GM13976 (cell line): ENCODE measurements at regions not wholly inside any gene's neighbourhood (a gene's known extent, or its start where the extent isn't known, plus 50 kb on each side); places are given as distances from the start of the nearest gene placed in this dataset.

Source experiments
- DNase-seq: peaks from one replicate; pipeline ENCODE4 v3.0.0; 2012; ENCODE audit warnings: low spot score
- in situ Hi-C: fragments of 300-500 bp; cut with MboI; formaldehyde crosslinking; loops from one replicate; pipeline ENCODE4 v1.12.0; 2022; ENCODE audit warnings: low sequenced_read_pairs, mixed read lengths, inconsistent platforms; ENCODE audit not compliant: unreplicated experiment
- TF ChIP-seq, protein P1 (sequence below): IDR thresholded peaks from 2 replicates; pipeline ENCODE4 v1.5.1; 2012; ENCODE audit warnings: borderline replicate concordance, mild to moderate bottlenecking; ENCODE audit not compliant: insufficient read depth; ENCODE audit errors: extremely low read depth, missing control alignments, control extremely low read depth

DNA sequence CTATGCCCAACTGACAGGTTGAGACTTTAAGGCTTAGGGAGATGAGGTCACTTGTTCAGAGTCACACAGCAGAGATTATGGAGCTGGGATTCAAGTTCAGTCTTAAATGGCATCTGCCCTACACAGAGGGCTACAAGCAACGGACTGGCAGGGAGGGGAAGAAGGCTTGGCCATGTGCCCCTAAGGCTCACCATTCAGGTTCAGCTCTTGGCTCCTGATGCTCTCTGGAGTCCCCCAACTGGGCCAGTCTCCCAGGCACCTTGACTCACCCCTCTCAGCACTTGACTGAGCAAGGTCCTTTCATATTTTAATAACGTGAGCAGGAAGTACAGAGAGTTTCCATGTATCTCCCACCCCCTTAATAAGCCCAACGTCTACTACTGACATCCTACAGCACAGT, 71.4 kb upstream of the MAFB start:
- in situ Hi-C loops, result loop anchor here (25.0 kb wide), 1 partner anchor 327 kb away; no protein-coding TSS in a partner anchor
- TF ChIP-seq, protein P1, sequence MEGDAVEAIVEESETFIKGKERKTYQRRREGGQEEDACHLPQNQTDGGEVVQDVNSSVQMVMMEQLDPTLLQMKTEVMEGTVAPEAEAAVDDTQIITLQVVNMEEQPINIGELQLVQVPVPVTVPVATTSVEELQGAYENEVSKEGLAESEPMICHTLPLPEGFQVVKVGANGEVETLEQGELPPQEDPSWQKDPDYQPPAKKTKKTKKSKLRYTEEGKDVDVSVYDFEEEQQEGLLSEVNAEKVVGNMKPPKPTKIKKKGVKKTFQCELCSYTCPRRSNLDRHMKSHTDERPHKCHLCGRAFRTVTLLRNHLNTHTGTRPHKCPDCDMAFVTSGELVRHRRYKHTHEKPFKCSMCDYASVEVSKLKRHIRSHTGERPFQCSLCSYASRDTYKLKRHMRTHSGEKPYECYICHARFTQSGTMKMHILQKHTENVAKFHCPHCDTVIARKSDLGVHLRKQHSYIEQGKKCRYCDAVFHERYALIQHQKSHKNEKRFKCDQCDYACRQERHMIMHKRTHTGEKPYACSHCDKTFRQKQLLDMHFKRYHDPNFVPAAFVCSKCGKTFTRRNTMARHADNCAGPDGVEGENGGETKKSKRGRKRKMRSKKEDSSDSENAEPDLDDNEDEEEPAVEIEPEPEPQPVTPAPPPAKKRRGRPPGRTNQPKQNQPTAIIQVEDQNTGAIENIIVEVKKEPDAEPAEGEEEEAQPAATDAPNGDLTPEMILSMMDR, result no peak

DNA sequence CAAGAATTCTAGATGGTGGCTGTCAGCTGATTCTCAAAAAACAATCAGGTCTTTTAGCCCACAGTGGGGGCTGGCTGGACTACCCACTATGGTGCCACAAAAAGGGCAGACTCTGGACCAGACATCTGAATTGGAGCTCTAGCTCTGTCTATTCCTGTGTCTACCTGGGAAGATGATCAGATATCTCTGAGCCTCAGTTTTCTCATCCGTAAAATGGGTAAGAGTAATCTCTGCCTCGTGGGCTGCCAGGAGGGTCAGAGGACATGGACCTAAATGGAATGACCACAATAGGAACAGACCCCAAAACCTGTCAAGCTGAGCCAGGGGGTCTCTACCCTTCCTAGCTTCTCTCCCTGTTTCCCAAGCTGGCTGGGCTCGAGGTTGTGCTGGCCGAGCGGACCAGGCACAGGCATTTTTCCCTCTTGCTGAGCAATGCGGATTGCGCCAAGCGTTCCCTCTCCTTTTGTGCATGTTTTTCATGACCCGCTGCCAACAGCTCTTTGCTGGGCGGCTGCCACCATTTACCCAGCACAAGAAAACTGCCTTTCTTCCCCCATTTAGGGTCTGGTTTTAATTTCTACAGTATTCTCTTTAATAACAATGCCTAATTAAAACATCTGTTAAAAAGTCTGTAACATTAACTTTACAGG, 74.7 kb upstream of the MAFB start:
- TF ChIP-seq, protein P1, result no peak
- no peak for DNase-seq
- in situ Hi-C loops, result loop anchor here (25.0 kb wide), 1 partner anchor 324 kb away; no protein-coding TSS in a partner anchor

More for the DNA sequence above, 71.4 kb upstream of the MAFB start:
- no peak for DNase-seq

DNA sequence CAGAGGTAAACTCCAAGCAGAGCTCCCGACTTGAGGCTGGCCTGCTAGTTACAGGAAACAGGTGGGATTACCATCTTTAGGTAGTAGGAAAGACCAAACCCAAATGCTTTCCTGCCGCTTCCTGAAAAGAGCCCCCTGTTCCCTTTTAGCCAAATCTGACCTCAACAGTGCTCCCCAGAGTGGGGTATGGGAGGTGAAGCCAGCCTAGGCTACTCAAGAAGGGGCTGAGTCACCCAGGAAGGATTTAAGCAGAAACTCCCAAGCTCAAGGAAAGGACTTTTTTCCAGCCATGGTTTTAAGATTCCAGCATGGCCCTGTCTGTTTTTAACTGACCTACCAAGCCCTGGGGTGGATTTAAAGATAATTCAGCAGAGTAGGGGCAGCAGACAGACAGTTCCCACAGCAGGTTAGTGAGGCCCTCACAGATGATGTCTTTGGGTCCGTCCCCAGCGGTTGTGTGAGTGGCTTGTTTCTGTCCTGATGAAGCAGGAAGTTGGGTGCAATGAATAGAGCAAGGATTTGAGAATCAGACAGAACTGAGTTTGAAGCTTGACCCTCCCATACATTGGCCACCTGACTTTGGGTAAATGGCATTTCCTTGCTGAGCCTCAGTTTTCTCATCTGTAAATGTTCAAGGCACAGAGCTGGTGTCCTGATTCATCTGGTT, 76.9 kb upstream of the MAFB start:
- DNase-seq, result no peak
- TF ChIP-seq, protein P1, result no peak
- in situ Hi-C loops, result loop anchor here (25.0 kb wide), 1 partner anchor 321 kb away; no protein-coding TSS in a partner anchor

DNA sequence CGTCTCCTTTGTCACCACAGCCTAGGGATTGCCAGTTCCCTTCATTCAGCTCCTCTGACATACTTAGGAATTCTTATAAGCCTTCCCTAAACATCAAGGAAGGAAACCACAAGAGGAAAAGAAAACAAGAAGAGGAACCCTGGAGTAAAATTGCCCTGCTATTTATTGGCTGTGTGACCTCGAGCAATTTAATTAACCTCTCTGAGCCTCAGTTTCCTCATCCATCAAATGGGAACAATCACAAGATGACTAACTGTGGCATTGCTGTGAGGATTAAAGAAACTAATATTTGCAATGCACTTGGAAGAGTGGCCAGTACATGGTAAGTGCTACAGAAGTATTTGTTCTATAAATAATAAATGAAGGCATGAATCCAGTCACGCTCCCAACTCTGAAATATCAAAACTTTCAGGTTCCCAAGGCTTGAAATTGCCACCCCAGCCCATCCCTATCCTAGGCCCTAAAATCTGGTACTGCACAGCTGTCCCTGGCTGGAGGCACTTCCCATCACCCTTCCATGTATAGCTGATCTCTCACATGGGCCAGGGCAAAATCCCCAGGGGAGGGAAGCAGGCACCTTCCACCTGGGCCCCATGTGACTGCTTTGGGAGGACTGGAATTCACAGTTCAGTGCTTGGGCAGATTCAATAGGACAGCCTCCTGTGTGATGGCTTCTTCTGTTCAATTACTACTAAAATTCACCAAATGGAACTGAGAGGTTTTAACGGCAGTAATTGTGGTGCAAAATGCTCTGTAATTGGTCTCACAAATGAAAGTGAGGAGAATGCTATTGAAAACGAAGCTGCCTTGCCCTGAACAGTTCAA, 78.0 kb upstream of the MAFB start:
- in situ Hi-C loops, result loop anchor here (25.0 kb wide), 1 partner anchor 320 kb away; no protein-coding TSS in a partner anchor
- TF ChIP-seq, protein P1, result no peak
- no peak for DNase-seq

DNA sequence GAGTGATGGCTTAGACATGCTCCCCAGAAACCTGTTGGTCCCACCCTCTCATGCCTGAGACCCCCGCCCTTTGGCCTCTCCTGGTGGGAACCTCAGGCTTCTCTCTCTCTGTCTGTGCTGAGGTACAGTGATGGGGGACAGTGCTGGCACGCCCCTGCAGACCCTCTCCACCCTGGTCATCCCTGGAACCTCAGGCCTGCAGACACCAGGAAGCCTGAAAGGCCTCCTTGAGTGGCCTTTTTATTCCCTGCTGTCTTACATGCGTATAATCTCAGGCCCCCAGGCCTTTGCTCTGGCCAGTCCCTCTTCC, 78.5 kb upstream of the MAFB start:
- no peak for DNase-seq
- TF ChIP-seq, protein P1, result no peak
- in situ Hi-C loops, result loop anchor here (25.0 kb wide), 1 partner anchor 320 kb away; no protein-coding TSS in a partner anchor

DNA sequence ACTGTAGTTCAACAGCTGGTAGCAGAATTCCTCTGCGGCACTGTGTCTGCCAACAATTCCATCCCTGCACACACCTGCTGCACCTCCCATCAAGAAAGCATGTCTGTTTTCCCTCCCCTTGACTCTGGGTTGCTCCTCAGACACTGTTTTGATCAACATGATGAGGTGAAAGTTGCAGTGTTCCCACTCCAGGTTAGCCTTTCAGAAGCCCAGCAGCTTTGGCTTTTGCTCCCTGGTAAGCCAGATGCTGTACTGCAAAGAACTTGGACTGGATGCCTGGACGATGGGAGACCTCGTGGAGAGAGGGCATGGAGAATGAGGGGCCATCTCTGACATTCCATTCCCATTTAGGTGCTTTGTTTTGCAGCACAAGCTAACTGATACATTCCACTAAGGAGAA, 79.1 kb upstream of the MAFB start:
- TF ChIP-seq, protein P1, result no peak
- in situ Hi-C loops, result loop anchor here (25.0 kb wide), 1 partner anchor 319 kb away; no protein-coding TSS in a partner anchor
- no peak for DNase-seq
